ENCODE measurements at regions not wholly inside any gene's neighbourhood (a gene's known extent, or its start where the extent isn't known, plus 50 kb on each side); places are given as distances from the start of the nearest gene placed in this dataset.

DNA sequence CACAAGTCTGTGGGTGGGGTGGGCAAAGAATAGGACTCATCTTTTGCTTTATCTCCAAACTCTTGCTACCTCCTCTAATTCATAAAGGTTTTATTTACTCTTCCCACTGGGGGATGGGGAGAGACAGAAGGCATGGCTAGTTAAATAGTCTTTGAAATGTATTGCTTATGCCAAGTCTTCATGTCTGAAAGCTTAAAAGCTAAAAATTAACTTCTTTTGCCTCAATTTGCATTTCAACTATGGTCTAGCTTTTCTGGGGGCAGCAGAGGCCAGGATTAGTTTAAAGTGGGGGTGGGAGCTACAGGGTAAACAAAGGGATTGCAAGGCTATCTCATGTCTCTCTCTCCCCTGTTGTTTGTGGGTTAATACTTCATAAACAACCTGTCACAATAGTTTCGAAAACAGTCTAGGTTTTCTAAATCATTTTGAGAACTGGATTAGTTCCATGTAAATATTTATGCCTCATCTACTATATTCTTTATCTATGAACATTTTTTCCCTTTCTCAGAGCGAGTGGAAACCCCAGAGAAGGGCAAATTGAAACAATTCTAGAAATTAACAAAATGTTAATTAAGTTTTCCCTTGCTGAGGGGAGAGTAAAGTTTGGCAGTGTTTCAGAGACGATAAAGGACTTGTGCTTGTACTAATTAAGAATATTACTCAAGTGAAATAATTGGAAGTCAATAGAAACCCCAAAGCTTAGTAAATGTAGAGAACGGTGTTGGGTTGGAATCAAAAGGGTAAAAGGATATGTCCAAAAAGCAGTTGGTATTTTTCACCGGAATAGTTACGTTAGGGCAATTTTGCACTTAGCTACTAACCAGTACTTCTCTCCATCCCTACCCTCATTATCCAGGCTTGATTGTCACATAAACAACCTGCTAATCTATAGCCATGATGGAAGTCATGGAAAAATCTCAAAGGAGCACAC, 182.2 kb downstream of the GIPC2 start:
- Mint-ChIP-seq H3K27me3 (peaks cover 7% of the 10 kb centered on the region), H3K4me3 (no peak overlapping the region), H3K4me1 (no peaks in the 10 kb centered on the region), H3K36me3 (ENCODE audit: low read depth) (no peaks in the 10 kb centered on the region), H3K9me3 (peaks cover 3% of the 10 kb centered on the region), H3K27ac (no peak overlapping the region)
- ATAC-seq (ENCODE audit: low read depth) (no peak), DNase-seq (no peak)
- TF ChIP-seq CTCF (IDR thresholded peaks at IDR 0.05), result no peak
- intact Hi-C loops (cut with micrococcal nuclease), result no loop called here
- CTCF ChIA-PET, result no interaction called here
- POLR2A ChIA-PET, result no interaction called here

GRCh38 chr1:78229344-78229743, 183.6 kb downstream of the GIPC2 start:
- intact Hi-C loops (cut with micrococcal nuclease), result no loop called here
- ATAC-seq (ENCODE audit: low read depth) (no peak), DNase-seq (no peak)
- no peaks in the 10 kb centered on the region for H3K36me3 Mint-ChIP-seq (ENCODE audit: low read depth)
- H3K4me1 Mint-ChIP-seq, result no peaks in the 10 kb centered on the region
- peaks cover 7% of the 10 kb centered on the region for H3K27me3 Mint-ChIP-seq
- no peak for TF ChIP-seq CTCF (IDR thresholded peaks at IDR 0.05)
- ChIA-PET POLR2A (no interaction called here), CTCF (no interaction called here)
- H3K9me3 Mint-ChIP-seq, result peaks cover 3% of the 10 kb centered on the region
- H3K27ac Mint-ChIP-seq, result no peak overlapping the region
- no peak overlapping the region for H3K4me3 Mint-ChIP-seq

- ATAC-seq (ENCODE audit: low read depth), result no peak
- ChIA-PET POLR2A (no interaction called here), CTCF (no interaction called here)
- Mint-ChIP-seq H3K4me3 (no peak overlapping the region), H3K27ac (no peak overlapping the region), H3K4me1 (no peaks in the 10 kb centered on the region), H3K36me3 (ENCODE audit: low read depth) (no peaks in the 10 kb centered on the region), H3K27me3 (no peaks in the 10 kb centered on the region), H3K9me3 (peaks cover 3% of the 10 kb centered on the region)
- TF ChIP-seq CTCF (IDR thresholded peaks at IDR 0.05), result no peak
- DNase-seq, result no peak
- intact Hi-C loops (cut with micrococcal nuclease), result no loop called here
These were observed 185.7 kb downstream of the GIPC2 start for GRCh38 chr1:78231477-78231876.

GRCh38 chr1:78231894-78232293, 186.1 kb downstream of the GIPC2 start:
- Mint-ChIP-seq H3K27me3 (no peaks in the 10 kb centered on the region), H3K4me1 (no peaks in the 10 kb centered on the region), H3K27ac (no peak overlapping the region), H3K4me3 (no peak overlapping the region), H3K36me3 (ENCODE audit: low read depth) (no peaks in the 10 kb centered on the region), H3K9me3 (peaks cover 3% of the 10 kb centered on the region)
- POLR2A ChIA-PET, result no interaction called here
- DNase-seq, result no peak
- CTCF ChIA-PET, result no interaction called here
- ATAC-seq (ENCODE audit: low read depth), result no peak
- no peak for TF ChIP-seq CTCF (IDR thresholded peaks at IDR 0.05)
- intact Hi-C loops (cut with micrococcal nuclease), result no loop called here

GRCh38 chr1:78232630-78233029, 186.9 kb downstream of the GIPC2 start:
- Mint-ChIP-seq H3K9me3 (no peaks in the 10 kb centered on the region), H3K4me3 (no peak overlapping the region), H3K27me3 (no peaks in the 10 kb centered on the region), H3K27ac (no peak overlapping the region), H3K36me3 (ENCODE audit: low read depth) (no peaks in the 10 kb centered on the region), H3K4me1 (no peaks in the 10 kb centered on the region)
- intact Hi-C loops (cut with micrococcal nuclease), result no loop called here
- ChIA-PET POLR2A (no interaction called here), CTCF (no interaction called here)
- no peak for TF ChIP-seq CTCF (IDR thresholded peaks at IDR 0.05)
- ATAC-seq (ENCODE audit: low read depth) (no peak), DNase-seq (no peak)
